NB4 (cell line): ENCODE measurements at regions not wholly inside any gene's neighbourhood (a gene's known extent, or its start where the extent isn't known, plus 50 kb on each side); places are given as distances from the start of the nearest gene placed in this dataset.

Experiments used
- MAX ChIP-seq: IDR thresholded peaks from 2 replicates; pipeline ENCODE4 v1.6.1; 2011; ENCODE audit warnings: low read depth, low read length
- POLR2A ChIP-seq: IDR thresholded peaks from 2 replicates; pipeline ENCODE4 v1.6.1; 2011; ENCODE audit warnings: mild to moderate bottlenecking; ENCODE audit not compliant: insufficient read length; ENCODE audit errors: extremely low read depth
- TF ChIP-seq, protein P1 (sequence below): IDR thresholded peaks from one replicate; pipeline ENCODE4 v1.5.1; 2012; ENCODE audit warnings: low read depth, low read length

DNA sequence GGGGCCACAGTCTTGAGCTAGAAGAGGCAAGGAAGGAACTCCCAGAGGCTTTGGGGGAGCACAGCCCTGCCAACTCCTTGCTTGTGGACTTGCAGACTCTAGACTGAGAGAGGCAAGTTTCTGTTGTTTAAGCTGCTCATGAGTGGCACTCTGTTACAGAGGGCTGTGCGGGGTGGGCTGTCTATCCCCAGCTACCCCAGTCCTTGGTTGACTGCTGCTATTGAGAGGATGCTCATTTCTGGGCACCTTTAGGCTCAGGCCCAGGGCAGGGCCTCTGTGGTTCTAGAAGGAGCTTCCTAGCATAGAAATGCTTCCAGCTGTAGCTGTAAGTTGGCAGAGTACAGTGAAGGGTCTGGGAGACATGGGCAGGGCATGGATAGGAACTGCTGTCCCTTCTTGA lies 151.3 kb upstream of the GGTLC1 start:
- TF ChIP-seq, protein P1, sequence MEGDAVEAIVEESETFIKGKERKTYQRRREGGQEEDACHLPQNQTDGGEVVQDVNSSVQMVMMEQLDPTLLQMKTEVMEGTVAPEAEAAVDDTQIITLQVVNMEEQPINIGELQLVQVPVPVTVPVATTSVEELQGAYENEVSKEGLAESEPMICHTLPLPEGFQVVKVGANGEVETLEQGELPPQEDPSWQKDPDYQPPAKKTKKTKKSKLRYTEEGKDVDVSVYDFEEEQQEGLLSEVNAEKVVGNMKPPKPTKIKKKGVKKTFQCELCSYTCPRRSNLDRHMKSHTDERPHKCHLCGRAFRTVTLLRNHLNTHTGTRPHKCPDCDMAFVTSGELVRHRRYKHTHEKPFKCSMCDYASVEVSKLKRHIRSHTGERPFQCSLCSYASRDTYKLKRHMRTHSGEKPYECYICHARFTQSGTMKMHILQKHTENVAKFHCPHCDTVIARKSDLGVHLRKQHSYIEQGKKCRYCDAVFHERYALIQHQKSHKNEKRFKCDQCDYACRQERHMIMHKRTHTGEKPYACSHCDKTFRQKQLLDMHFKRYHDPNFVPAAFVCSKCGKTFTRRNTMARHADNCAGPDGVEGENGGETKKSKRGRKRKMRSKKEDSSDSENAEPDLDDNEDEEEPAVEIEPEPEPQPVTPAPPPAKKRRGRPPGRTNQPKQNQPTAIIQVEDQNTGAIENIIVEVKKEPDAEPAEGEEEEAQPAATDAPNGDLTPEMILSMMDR: no peak
- TF ChIP-seq MAX (no peak), POLR2A (no peak)
